ENCODE measurements at regions not wholly inside any gene's neighbourhood (a gene's known extent, or its start where the extent isn't known, plus 50 kb on each side); places are given as distances from the start of the nearest gene placed in this dataset.

GRCh38 chr21:18155508-18156193 is 89.0 kb upstream of the CHODL start:
- Histone ChIP-seq H4K20me1 (replicated peaks; ENCODE audit: control insufficient read depth, insufficient read depth, low read length) (no peaks in the 10 kb centered on the region), H3K9ac (ENCODE audit: insufficient read depth in 1 of 2, low read depth in 2 of 2, low read length in 2 of 2) (no peak overlapping the region), H3K4me2 (ENCODE audit: insufficient read depth, low read length) (no peak overlapping the region), H3K4me1 (replicated peaks in 1 of 2; ENCODE audit: control insufficient read depth in 2 of 2, insufficient read depth in 2 of 2, low read length in 2 of 2) (no peaks in the 10 kb centered on the region), H3K79me2 (ENCODE audit: control insufficient read depth, insufficient read depth, low read length) (no peaks in the 10 kb centered on the region), H3K4me3 (no peak overlapping the region), H3K36me3 (ENCODE audit: control insufficient read depth, insufficient read depth, low read length) (no peaks in the 10 kb centered on the region), H3K27ac (ENCODE audit: extremely low read depth, low read depth, low read length) (no peak overlapping the region), H3K9me1 (ENCODE audit: control insufficient read depth, insufficient read depth, low read length) (no peaks in the 10 kb centered on the region), H3K9me3 (replicated peaks; ENCODE audit: control insufficient read depth, insufficient read depth, low read depth, low read length) (no peaks in the 10 kb centered on the region; the same call in 1 of the 2 replicates), H2AFZ (ENCODE audit: low read depth, low read length) (no peak overlapping the region), H3K27me3 (ENCODE audit: control insufficient read depth in 2 of 2, insufficient read depth in 2 of 2, low read length in 2 of 2) (no peaks in the 10 kb centered on the region)
- ATAC-seq (no peak), FAIRE-seq (no peak), DNase-seq (ENCODE audit: extremely low read depth in 1 of 4, low spot score in 3 of 4) (no peak)
- POLR2A ChIA-PET, result no interaction called here
- in situ Hi-C loops (cut with MboI) (no loop called here), intact Hi-C loops (cut with micrococcal nuclease) (no loop called here)
- CTCF ChIA-PET (ENCODE audit: low intra/inter-chr PET ratio), result no interaction called here
- no TSS peak for BruUV-seq (replicated peaks)
- TF ChIP-seq TEAD1 (CRISPR knock-in tag; IDR thresholded peaks at IDR 0.05) (no peak), MCM2 (IDR thresholded peaks at IDR 0.05; ENCODE audit: low read depth) (no peak), DNMT1 (IDR thresholded peaks at IDR 0.05) (no peak), MAZ (CRISPR knock-in tag; conservative IDR thresholded peaks at IDR 0.05 in 1 of 2, IDR thresholded peaks at IDR 0.05 in 1 of 2) (no peak), ZNF57 (CRISPR knock-in tag; IDR thresholded peaks at IDR 0.05) (no peak), ATF1 (CRISPR knock-in tag; IDR thresholded peaks at IDR 0.05) (no peak), ATF1 (tag; IDR thresholded peaks at IDR 0.05) (no peak), CREM (IDR thresholded peaks at IDR 0.05; ENCODE audit: low read depth) (no peak), CHD4 (IDR thresholded peaks at IDR 0.05; ENCODE audit: insufficient read depth, insufficient replicate concordance, low read depth, low read length, poor library complexity, severe bottlenecking) (no peak), ASH1L (IDR thresholded peaks at IDR 0.05; ENCODE audit: borderline replicate concordance, low read depth, partially characterized antibody) (no peak), MAX (CRISPR knock-in tag; IDR thresholded peaks at IDR 0.05) (no peak)
- 0% methylated on average over 5 of the region's 5 CpGs for WGBS (ENCODE audit: insufficient coverage, low coverage, missing lambda C conversion rate)
